Thyroid gland (tissue), 4 donors: ENCODE measurements at regions not wholly inside any gene's neighbourhood (a gene's known extent, or its start where the extent isn't known, plus 50 kb on each side); places are given as distances from the start of the nearest gene placed in this dataset.

Source experiments
- CTCF ChIP-seq, 6 experiments: fragments of 200-600 bp in 3 of 6; fragments of 450-650 bp in 3 of 6; sonication (generic) in 3 of 6; IDR thresholded peaks; one replicate each; pipeline ENCODE4 v1.5.1; 2016 to 2019; ENCODE audit warnings: antibody characterized with exemption in 6 of 6, mild to moderate bottlenecking in 2 of 6, inconsistent platforms in 1 of 6, moderate library complexity in 1 of 6
- POLR2A ChIP-seq, 2 donors: fragments of 450-650 bp; IDR thresholded peaks; one replicate each; pipeline ENCODE4 v1.6.1; 2017; ENCODE audit warnings: antibody characterized with exemption in 2 of 2, mild to moderate bottlenecking in 2 of 2, moderate library complexity in 1 of 2

GRCh38 chr2:188132385-188132784, 159.3 kb upstream of the GULP1 start:
- no peak for TF ChIP-seq CTCF (IDR thresholded peaks at IDR 0.05)
- TF ChIP-seq POLR2A (IDR thresholded peaks at IDR 0.05): no peak
